WTC11 (cell line): ENCODE measurements at regions not wholly inside any gene's neighbourhood (a gene's known extent, or its start where the extent isn't known, plus 50 kb on each side); places are given as distances from the start of the nearest gene placed in this dataset.

ENCODE experiments used
- CTCF ChIP-seq: fragments of 200-600 bp; IDR thresholded peaks from 2 replicates; pipeline ENCODE4 v1.8.0; 2022; ENCODE audit warnings: antibody characterized with exemption
- E2F1 ChIP-seq: sonication (generic); formaldehyde crosslinking; IDR thresholded peaks from 2 replicates; pipeline ENCODE4 v1.8.0; 2022; ENCODE audit warnings: mild to moderate bottlenecking, missing genetic modification reagents
- PRDM15 ChIP-seq: sonication (generic); formaldehyde crosslinking; IDR thresholded peaks from 2 replicates; pipeline ENCODE4 v1.8.0; 2022; ENCODE audit warnings: missing genetic modification reagents
- ZBTB21 ChIP-seq: sonication (generic); formaldehyde crosslinking; IDR thresholded peaks from 2 replicates; pipeline ENCODE4 v1.8.1; 2023; ENCODE audit warnings: mild to moderate bottlenecking, missing genetic modification reagents, borderline replicate concordance

- TF ChIP-seq CTCF (no peak), PRDM15 (CRISPR knock-in tag) (no peak), ZBTB21 (CRISPR knock-in tag) (no peak), E2F1 (CRISPR knock-in tag) (no peak)
These were observed 162.4 kb upstream of the NABP1 start for GRCh38 chr2:191515551-191515950.
